CD4-positive, alpha-beta T cell treated with Interleukin-17A for 1 hour (primary cell): ENCODE measurements at regions not wholly inside any gene's neighbourhood (a gene's known extent, or its start where the extent isn't known, plus 50 kb on each side); places are given as distances from the start of the nearest gene placed in this dataset.

Source experiments
- DNase-seq: peaks from one replicate; pipeline ENCODE4 v3.0.0-alpha.2; 2020

DNA sequence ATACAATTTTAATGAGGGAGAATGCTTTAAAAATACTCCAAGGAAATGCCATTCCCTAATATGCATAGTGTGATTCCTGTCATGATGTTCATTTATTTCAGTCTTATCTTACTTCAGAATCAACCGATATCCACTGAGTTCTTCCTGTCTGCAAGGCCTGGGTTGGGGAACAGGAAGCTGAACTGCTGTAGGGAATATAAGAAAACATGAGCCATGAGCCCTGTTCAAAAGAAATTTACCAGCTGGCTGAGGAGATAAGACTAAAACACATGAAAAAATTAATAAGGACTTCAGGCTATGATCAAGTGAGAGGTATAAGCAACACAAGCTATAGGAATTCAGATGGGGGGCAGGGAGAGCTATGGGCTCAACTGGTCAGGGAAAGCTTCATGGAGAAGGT lies 184.7 kb downstream of the PLPP4 start:
- DNase-seq: no peak

DNA sequence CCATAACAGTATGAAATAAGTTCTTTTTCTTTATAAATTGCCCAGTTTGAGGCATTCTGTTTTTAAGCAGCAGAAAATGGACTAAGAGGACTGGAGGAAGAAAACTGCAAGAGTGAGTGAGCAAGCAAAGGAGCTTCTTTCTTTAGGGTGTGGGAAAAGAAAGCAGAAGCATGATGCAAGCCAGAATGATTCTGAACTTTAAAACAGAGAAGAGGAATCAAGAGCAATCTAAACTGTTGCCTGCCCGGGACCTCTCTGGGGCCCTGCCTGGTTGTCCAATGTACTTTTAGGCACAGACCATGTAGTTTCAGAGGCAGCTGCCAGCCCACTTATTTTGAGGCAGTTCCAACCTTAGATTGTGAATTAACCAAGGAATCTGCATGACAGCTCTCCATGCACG lies 186.3 kb downstream of the PLPP4 start:
- no peak for DNase-seq

DNA sequence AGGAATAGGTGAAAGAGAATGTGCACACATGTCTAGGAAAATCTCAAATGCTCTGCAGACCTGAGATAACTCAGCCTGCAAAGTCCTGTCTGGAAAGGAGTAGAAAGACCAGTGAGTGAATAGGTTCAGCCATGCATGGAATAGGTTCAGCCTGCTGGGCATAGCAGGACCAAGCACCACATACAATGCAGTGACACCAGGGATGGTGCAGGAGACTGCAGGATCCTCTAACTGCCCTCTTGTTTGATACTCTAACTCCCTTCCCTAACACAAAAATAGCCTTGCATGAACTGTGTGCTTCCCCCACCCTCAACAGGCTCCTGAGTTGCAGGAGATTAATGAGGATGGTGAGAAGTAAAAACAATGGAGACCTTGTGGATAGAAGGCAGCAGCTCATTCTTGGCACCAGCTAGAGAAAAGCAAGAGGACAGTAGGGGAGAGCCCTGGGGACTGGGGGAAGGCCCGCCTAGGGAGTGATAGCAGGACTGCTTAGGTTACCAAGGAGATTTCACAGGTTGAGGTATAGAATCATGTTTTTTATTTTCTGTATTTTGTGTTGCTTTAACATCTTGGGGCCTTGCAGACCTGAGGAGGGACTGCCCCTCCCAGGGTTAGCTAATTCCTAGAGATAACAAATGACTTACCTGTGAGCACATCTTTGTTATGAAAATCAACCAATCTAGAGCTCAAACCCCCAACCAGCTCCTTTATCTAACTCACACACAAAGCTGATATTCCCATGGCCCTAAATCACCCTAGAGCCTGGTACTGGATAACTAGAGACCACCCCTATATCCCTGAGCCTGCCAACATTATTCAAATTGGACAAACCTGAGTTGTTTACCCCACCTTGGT lies 187.8 kb downstream of the PLPP4 start:
- DNase-seq: no peak

- no peak for DNase-seq
Measured at GRCh38 chr10:120646159-120646732, 189.2 kb downstream of the PLPP4 start.

- no peak for DNase-seq
Measured at GRCh38 chr10:120646738-120647456, 189.9 kb downstream of the PLPP4 start.

- no peak for DNase-seq
Measured at GRCh38 chr10:120650705-120651399, 193.8 kb downstream of the PLPP4 start.

DNA sequence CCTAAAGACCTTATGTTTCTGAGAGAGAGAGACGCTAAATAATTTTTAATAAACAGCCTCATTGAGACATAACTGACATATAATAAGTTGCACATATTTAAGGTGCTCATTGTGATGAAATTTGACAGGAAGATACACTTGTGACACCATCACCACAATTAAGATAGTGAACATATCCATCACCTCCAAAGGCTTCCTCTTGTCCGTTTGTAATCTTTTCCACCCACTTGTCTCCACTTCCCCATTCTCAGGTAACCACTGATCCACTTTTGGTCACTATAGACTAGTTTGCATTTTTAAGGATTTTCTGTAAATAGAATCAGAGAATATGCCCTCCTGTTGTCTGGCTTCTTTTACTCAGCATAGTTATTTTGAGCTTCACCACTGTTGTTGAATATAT lies 195.1 kb upstream of the WDR11 start:
- no peak for DNase-seq

GRCh38 chr10:120657371-120657770 lies 193.8 kb upstream of the WDR11 start:
- DNase-seq: no peak

DNA sequence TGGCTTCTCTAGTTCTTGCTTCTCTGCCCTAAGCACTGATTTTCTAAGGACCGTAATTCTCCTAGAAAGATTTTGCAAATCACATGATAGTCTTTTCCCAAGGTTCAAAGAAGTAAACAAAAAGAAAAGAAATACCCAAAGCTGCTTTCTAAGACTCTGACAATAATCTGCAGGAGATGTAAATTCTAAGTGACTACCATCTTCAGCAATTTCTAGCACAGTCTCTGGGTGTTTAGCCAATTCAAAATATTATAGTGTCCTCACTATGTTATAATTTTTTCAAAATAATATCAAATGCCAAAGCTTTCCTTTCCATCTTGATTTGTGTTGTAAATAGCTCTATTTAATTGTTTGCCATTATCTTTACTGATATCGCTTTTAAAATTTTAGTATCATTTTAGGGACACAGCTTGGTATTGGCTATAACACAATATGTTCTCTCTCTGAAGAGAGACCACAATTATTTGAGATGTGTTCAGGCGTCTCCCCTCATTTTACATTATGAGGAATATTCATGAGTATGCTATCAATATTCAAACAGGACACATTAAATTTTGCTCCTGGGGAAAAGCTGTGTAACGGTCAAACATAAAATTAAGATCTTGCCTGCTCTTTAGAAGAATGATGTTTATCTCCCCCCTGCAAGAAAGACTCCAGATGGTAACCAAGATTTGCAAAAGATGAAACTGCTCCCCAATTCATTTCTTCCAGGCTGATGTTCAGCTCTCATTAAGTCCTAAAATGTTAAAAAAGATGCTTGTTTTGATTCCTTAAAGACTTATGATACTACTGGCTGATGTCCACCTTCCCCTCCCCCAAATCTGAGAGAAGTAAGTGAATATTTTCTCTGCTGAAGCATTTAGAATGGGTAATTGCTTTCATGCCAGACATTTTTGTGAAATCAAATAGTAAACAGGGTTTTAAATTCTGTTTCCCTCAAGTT lies 191.9 kb upstream of the WDR11 start:
- no peak for DNase-seq

- DNase-seq: no peak
Measured at GRCh38 chr10:120666308-120666707, 184.9 kb upstream of the WDR11 start.

GRCh38 chr10:120667276-120667675 lies 183.9 kb upstream of the WDR11 start:
- no peak for DNase-seq

DNA sequence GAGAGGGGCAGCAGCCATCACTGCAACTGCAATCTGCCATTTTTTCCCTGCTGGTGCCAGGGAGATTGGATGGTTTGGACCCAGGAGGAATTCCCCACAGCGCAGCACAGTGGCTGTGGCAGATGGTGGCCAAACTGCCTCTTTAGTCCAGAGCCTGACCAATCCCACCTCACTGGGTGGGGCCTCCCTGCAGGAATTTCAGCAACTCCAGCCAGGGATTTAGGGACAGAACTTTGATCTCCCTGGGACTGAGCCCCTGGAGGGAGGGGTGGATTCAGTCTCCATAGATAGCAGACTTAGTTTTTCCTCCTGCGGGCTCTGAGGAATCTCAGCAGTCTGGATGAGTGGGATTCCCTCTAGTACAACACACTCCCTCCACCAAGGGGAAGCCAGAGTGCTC lies 179.7 kb upstream of the WDR11 start:
- no peak for DNase-seq

GRCh38 chr10:120683454-120683853 lies 167.7 kb upstream of the WDR11 start:
- no peak for DNase-seq

DNA sequence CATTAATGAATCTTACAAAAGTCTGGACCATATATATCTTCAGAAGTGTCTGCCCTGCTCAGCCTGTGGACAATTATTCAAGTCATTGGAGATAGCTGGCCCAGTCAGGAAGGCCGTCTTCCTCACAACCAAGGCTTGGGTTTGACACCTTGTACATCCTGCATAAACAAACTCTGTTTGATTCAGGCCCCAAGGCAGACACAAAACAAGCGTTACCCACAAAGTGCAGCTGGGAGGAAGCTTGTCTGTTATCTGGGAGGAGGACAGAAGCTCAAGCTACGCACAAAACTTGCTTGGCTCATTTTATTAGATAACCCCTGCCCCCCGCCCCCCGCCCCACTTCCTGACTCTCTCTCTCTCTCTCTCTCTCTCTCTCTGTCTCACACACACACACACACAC lies 166.9 kb upstream of the WDR11 start:
- peak; percentile 38 for DNase-seq

GRCh38 chr10:120685136-120685535 lies 166.0 kb upstream of the WDR11 start:
- DNase-seq: no peak

DNA sequence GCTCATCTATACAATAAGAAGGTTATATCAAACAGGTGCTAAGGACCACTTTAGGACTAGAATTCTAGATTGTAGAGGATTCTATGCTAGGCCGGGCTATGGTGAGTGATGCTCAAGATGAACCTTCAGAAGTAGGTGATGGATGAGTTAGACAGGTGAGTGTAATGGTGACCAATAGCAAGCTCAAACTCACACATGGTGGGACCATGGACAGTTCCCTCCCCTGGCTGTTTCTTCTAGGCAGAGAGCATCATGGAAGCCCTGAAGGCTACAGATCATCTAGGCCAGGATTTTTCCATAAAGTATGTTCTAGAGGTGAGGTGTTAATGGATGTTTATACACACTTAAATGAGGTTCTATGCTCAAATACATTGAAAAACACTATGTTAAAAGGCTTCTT lies 162.2 kb upstream of the WDR11 start:
- no peak for DNase-seq

DNA sequence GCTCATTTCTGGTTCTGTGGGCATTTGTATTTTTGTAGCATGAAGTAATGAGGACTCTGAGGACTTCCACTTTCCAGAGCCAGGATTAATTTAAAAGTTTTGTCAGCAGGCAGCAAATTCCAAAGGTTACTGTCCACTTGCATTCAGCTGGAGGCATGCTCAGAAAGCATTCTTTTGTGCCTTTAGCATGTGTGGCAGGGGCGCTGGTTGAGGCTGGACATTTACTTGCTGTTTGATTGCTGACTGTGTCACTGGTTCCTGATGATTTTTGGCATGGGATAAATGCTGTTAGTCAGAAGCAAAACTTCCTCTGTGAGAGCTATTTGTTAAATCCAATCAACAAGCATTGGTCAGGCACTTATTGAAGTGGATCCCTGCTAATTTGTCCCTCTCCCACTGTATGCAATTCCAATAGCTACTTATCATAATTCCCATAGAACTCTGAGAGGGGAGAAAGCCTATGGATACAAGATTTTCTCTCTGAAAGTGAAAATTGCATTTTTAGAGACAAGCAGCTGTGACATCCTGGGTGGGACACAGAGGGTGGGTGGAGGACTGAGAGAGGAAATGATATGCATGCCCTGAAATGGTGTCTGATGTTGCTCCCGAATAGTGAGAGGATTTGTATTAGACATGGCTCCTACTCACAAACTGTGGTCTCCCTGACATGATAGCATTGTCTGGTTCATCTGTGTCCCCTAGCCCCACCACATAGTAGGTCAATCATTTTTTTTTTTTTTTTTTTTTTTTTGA lies 161.2 kb upstream of the WDR11 start:
- DNase-seq: no peak

DNA sequence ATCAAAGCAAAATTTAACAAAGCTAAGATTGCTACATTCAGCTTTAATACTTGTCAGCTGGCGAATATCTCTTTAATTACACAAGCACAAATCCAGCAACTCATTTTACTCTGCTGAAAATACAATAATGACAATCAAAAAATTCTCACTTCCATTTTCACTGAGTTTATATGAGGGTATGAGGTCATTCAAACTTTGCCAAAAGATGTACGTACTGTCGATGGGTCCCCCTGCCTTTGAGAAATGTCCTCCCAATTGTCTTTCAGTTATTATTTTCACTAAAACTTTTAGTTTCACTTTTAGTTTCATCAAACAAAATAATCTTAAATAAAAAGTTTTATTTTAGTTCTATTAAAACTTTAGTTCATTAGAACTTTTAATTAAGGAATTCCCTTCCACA lies 159.5 kb upstream of the WDR11 start:
- DNase-seq: no peak

- no peak for DNase-seq
Measured at GRCh38 chr10:120700426-120700825, 150.7 kb upstream of the WDR11 start.

GRCh38 chr10:120701381-120701780 lies 149.8 kb upstream of the WDR11 start:
- DNase-seq: no peak

DNA sequence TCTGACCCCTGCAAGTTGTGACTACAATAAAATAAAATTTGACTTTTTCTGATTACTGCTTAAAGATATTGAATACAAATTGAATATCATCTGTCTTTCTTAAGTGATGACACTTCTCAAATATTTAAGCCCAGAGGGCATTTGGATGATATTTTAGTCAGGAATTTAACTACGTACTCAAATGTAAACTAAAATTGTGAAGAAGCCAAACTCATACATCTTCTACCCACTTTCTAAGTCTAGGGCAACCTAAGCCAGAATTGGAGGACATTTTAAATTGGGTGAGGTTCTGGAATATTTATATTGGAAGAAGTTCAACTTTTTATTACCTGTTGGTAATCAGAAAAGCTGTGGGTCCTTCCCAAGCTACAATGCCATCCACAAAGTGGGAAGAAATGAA lies 149.1 kb upstream of the WDR11 start:
- no peak for DNase-seq

GRCh38 chr10:120705309-120705708 lies 145.9 kb upstream of the WDR11 start:
- DNase-seq: no peak
